Fibroblast of skin of back (primary cell): ENCODE measurements at regions not wholly inside any gene's neighbourhood (a gene's known extent, or its start where the extent isn't known, plus 50 kb on each side); places are given as distances from the start of the nearest gene placed in this dataset.

Experiments
- DNase-seq: peaks from one replicate; pipeline ENCODE4 v3.0.0-alpha.2; 2013

- DNase-seq = no peak
Observed at GRCh38 chr11:116136987-116137674, 632.9 kb upstream of the CADM1 start.

- DNase-seq = no peak
Observed at GRCh38 chr11:116135891-116136290, 631.7 kb upstream of the CADM1 start.

DNA sequence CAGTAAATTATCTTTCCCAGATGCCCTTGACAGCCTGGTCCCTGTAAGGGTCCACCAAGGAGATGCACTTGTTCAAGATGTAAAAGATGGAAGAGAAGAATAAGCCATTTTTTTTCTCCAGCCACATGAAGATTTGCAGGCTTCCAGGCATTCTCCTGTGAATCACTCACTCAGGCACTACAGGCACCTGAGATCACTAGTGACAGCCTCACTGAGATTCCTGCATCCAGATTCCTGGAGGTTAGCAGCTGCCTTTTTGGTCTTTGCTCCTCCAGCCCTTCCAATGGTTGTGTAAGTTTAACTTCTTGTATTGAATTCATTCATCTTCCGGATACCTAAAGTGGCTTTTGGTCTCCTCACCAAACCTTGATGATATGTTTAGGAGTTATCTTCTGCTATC, 630.2 kb upstream of the CADM1 start:
- DNase-seq = no peak

- no peak for DNase-seq
Observed at GRCh38 chr11:116132273-116132978, 628.2 kb upstream of the CADM1 start.

GRCh38 chr11:116130122-116130521, 625.9 kb upstream of the CADM1 start:
- DNase-seq = no peak

GRCh38 chr11:116129456-116129855, 625.2 kb upstream of the CADM1 start:
- no peak for DNase-seq

DNA sequence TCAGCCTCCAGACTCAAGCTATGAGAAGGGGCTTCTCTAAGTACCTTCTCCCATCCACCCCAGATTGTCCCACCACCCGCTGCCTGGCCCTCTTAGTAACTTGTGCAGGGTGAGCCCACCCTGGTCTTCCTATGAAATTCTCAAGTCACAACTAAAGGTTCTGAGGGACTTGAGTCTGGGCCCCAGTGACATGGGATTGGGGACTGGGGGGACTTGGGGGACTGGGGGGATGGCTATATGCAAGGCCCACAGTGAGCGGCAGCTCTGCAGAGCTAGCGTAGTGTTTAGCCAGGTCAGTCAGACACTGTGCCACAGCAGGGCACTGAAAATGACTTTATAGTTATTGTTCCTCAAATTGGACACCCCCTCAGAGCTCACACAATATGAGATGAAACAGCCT, 622.3 kb upstream of the CADM1 start:
- DNase-seq = no peak

- no peak for DNase-seq
Observed at GRCh38 chr11:116124922-116125714, 620.9 kb upstream of the CADM1 start.

DNA sequence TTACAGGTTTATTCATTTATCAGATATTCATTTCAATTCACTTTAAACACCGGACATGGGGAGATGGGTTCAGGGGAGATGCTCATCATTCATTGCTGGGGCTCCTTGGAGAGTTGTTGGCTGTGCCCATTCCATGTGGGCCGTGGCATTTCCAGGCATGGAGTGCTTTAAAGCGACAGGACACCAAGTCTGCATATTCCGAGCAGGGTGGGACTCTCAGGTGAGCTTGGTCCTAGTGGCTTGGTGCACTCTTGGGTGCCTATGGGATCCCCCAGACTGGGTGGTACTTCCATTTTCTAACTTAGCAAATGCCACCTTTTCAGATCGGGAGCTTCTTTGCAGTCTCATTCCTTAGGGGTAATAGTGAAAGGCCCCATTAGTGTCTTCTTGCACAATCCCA, 619.5 kb upstream of the CADM1 start:
- no peak for DNase-seq

DNA sequence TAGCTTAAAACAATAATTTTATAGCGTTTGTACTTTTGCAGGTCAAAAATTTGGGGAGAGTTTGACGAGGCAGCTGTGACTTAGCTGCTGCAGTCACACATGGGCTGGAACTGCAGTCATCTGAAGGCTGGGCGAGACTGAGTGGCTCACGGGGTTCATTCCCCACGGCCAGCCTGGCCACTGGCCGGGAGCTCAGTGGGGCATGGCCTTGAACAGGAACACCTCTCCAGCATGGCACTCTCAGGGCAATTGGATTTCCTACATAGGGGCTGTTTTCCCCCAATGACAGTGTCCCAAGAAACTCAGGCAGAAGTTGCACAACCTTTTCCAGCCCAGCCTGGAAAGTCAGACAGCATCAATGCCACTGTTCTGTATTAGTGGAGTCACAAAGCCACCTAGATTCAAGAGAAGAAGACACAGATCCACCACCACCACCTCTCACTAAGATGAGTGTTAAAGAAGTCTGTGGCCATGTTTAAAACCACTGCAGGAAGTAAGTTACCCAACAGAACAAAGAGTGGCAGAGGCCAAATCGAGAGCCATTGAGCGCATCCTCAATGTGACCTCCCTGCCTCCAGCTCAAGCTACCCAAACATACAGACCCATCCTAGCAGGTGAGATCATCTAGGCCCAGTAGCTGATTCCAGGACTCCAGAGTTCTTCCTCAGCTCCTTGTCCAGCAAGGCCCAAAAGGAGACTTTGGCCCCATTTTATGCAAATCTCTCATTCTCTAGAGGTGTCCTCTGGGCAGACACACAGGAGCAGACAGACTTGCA, 618.7 kb upstream of the CADM1 start:
- DNase-seq = no peak

DNA sequence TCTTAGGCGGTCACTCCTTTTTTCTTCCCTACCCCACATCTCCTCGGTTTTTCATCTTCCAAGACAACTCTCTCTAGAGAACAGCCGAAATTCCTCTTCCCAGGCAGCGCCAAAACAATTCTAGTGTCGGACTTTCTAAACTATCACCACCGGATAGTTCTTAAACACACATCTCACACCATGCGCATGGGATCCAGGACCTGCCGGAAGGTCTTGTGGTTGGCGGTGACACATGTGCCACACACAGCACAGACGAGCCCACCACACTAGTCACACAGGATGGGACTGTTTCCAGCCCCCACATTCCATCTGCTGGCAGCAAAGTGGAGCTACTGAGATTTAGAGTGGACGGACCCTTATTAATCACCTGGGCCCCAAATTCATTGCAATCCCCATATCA, 614.9 kb upstream of the CADM1 start:
- DNase-seq = no peak

DNA sequence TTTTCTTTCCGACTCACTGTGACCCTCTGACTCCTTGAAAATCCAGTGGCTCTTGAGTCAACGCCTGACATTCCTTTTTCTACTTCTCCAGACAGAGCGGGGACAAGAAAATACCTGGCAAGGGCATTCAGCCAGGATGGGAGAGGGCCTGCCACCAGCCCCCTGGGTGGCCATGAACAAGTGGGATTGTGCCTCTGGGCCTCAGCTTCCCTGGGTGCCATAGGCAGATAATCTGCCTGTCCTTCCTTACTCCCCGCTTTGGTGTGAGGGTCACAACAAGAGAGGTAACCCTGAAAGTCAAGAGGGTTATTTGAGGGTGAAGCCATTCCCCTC, 613.9 kb upstream of the CADM1 start:
- no peak for DNase-seq

GRCh38 chr11:116117331-116118137, 613.3 kb upstream of the CADM1 start:
- no peak for DNase-seq

DNA sequence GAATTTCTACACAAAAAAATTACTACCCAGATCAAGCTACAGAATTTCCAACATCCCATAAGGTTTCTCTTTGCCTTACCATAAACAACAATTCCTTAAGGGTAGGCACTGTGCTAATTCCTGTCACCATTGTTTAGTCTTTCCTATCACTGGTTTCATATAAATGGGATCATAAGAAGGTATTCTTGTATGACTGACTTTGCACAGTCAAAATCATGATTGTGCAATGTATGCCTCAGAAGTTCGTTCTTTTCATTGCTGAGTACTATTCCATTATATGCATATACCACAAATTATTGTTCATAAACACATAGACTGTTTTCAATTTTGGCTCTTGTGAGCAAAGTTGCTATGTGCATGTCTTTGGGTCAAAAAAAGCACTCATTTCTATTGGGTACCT, 611.6 kb upstream of the CADM1 start:
- DNase-seq = no peak

DNA sequence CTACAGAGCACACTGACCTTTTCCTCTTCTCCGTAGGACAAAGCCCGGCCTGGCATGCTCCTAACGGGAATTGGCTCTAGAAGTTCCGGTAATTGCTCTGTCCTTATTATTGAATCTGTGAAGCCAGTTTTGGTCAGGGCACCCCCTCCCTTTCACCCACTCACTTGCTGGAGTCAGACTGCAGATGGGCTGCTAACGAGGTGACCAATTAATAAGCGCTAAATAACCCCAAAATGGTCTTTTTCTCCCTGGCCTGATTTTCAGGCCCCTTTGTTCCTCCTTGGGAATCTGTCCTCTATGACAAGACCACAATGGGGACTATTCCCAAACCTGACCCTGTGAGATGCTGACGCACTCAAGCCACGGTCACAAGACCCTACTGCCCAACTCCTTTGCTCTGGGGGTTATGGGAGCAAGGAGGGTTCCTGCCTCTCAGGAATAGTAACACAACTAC, 610.0 kb upstream of the CADM1 start:
- DNase-seq = no peak

DNA sequence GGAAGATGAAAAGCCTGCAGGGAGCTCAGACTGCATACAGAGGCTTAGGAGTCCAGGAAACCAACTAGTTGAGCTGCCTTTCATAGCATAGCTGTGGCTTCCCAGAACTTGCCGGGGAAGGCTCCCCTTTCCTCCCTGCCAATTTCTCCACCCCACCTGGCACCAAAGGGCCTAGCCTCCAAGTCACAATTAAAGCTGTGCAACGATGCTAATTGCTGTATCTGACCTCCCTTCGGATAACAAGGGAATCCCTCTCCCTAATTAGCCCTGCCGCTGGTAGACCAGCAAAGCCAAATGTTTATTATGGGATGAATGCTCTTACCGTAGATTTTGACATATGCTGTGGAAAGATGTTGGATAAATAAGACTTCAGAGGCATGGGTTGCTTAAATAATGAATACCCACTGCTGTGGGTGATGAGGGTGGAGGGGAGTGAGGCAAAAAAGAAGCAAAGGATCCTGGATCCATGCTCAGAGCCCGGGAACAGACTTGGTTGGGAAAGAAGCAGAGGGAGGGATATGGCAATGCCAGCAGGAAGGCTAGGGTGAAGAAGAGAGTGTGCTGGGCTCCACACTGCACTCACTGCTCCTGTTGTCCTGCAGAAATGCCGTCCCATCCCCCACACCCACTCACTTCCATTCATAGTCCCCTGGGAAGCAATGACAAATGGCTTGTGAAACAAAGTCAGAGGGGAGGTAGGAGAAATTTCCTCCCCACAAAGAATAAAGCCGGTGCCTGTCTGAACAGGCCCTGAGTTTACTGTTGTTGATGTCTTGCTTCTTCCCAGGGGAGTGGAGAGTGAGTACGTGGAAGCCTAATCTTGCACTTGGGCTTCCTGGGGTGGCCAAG, 608.1 kb upstream of the CADM1 start:
- no peak for DNase-seq

DNA sequence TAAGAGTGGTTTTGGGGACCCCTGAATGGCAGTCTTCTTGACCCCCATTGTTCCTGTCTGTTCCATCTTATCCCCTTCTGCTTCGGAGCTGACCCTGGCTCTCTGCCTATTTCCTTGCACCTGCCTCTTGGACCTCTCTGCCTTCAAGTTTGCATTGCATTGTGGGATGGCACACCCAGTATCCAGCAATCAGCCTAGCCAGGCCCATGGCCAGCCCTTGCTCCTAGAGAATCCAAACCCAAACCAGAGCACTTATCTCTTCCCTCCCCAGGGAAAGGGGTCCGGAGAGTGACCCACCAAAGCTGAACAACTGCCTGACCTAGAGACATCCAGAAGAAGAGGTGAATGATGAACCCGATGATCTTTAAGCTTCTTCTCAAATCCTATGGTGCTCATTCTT, 607.3 kb upstream of the CADM1 start:
- no peak for DNase-seq

DNA sequence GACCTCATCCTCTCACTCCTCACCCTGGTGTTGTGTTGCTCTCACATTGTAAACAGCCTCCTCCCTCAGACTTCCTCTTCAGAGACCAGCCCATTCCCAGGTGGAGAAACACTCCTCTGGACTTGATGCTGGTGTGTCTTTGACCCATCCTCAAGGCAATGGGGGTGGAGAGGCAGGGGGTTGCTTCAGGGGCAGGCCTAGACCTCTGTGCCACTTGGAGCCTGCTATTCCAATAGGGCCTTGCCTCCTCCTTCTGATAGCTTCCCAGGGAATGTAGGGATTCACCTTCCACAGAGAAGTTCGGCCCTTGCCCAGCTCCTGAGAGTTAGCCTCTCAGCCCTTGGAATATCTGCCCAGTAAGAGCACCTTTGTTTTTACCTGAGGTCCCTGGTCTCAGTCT, 606.6 kb upstream of the CADM1 start:
- DNase-seq = no peak

DNA sequence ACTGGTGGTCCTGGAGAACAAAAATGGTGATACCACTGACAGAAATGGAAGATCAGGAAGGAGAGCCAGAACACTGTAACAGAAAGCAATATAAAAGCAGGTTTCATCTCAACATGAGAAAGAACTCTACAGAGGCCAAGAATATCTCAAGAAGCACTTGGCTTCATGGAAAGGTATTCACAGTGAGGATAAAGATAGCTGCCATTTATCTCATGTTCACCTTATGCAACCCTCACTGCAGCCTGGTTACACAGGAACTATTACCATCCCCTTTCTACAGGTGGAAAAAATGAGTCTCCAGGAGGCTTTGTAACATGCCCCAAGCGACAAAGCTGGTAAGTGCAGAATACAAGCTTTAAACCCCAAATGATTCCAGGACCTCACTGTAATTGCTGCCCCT, 606.1 kb upstream of the CADM1 start:
- no peak for DNase-seq

- peak; percentile 61 for DNase-seq
Observed at GRCh38 chr11:116109228-116109627, 605.0 kb upstream of the CADM1 start.

- no peak for DNase-seq
Observed at GRCh38 chr11:116108161-116108560, 603.9 kb upstream of the CADM1 start.
